ENCODE measurements at regions not wholly inside any gene's neighbourhood (a gene's known extent, or its start where the extent isn't known, plus 50 kb on each side); places are given as distances from the start of the nearest gene placed in this dataset.

GRCh38 chr15:87573039-87573438 is 683.5 kb downstream of the NTRK3 start:
- no peak for TF ChIP-seq CTCF (conservative IDR thresholded peaks at IDR 0.05; ENCODE audit: low read depth, low read length)
- H3K4me3 ChIP-seq (ENCODE audit: low read depth, low read length), result no peak overlapping the region

DNA sequence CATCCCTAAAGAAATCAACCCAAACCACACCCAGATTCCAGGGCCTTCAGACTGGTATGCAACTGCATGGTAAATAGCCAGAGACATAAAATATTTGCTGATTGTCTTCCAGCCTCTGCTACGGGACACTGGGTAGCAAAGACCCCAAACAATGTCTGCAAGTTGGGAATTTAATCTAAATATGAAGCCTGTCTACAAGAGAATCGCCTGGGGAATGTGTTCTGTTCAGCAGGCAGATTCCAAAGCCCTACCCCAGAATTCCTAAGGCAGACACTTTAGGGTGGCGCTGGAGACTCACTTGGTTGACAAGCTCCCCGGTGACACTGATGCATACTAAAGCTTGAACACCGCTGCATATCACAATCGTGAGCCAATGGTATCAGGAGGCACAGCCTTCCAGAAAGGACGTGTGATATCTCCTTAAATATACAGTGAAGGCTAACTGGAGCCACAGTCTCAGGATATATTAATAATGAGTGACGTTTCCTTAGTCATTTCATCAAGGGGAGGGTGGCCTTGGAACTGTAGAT is 684.1 kb downstream of the NTRK3 start:
- no peak for DNase-seq (ENCODE audit: low read depth)
- no peak for TF ChIP-seq CTCF (conservative IDR thresholded peaks at IDR 0.05; ENCODE audit: low read depth, low read length)
- no peak overlapping the region for H3K4me3 ChIP-seq (ENCODE audit: low read depth, low read length)

More at GRCh38 chr15:87573039-87573438, 683.5 kb downstream of the NTRK3 start:
- DNase-seq (ENCODE audit: low read depth), result no peak

- peak overlapping the region; percentile 1 for H3K4me3 ChIP-seq (ENCODE audit: low read depth, low read length)
- DNase-seq (ENCODE audit: low read depth), result no peak
- no peak for TF ChIP-seq CTCF (conservative IDR thresholded peaks at IDR 0.05; ENCODE audit: low read depth, low read length)
Measured at GRCh38 chr15:87570206-87570605, 686.3 kb downstream of the NTRK3 start.

DNA sequence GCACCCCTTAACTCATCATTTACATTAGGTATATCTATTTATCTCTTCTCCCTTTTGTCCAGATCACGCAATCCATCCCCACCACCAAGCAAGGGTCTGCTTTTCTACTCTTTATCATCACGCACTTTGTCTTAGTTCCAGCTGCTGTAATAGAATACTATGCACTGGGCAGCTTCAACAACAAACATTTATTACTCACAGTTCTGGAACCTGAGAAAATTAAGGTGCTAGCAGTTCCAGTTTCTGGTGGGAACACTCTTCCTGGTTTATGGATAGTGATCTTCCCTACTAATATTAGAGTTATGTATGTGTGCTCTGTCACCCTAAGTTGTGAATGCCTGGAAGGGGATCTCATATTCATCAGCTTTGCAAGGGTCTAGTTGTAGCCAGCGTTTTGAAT is 687.0 kb downstream of the NTRK3 start:
- no peak overlapping the region for H3K4me3 ChIP-seq (ENCODE audit: low read depth, low read length)
- no peak for TF ChIP-seq CTCF (conservative IDR thresholded peaks at IDR 0.05; ENCODE audit: low read depth, low read length)
- no peak for DNase-seq (ENCODE audit: low read depth)

DNA sequence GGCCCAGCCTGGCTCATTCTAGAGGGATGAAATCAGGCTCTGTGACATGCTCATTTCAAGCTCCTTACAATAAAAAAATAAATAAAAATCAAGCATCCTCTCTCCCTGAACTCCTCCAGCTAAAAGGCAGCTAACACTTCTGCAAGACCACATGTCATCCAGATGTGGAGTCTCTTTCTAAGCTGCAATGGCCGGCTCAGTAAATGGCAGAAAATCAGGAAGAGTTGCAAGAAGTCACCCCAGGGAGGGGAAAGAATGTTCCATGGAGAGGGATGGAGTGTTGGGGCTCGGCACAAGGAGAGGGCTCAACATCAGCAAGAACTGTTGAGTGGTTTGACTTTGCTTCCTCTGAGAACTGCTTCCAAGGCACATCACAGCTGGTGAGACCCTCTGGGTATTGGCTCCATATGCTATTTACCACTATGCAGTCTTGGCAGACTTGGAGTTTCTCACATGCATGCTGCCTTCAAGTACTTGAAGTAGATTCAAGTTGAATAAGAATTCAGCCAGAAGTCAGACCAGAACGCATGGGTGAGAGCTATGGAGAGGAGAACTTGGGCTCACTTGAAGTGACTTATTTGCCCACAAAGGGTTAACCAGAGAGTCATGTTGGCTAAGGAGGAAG is 689.0 kb downstream of the NTRK3 start:
- no peak for TF ChIP-seq CTCF (conservative IDR thresholded peaks at IDR 0.05; ENCODE audit: low read depth, low read length)
- H3K4me3 ChIP-seq (ENCODE audit: low read depth, low read length), result no peak overlapping the region
- no peak for DNase-seq (ENCODE audit: low read depth)

DNA sequence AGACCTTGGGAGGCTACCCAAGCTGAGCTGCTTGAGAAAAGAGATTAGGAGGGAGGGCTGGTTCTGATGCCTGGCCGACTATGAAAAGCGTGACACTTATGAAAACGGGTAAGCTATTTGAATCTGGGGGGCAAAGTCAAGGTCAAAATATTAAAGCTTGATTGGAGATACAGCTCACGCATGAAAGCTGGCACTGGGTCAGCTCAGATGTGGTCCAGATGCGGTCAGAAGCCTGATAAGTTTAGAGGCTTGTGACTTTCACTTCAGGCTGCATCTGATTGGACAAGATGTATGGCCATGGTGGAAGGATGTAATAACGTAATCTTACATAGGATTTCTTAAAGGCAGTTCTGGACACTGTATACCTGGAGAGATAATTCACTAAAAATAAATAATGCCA is 690.3 kb downstream of the NTRK3 start:
- no peak for TF ChIP-seq CTCF (conservative IDR thresholded peaks at IDR 0.05; ENCODE audit: low read depth, low read length)
- H3K4me3 ChIP-seq (ENCODE audit: low read depth, low read length), result no peak overlapping the region
- no peak for DNase-seq (ENCODE audit: low read depth)

- no peak for TF ChIP-seq CTCF (conservative IDR thresholded peaks at IDR 0.05; ENCODE audit: low read depth, low read length)
- no peak overlapping the region for H3K4me3 ChIP-seq (ENCODE audit: low read depth, low read length)
- DNase-seq (ENCODE audit: low read depth), result no peak
Measured at GRCh38 chr15:87564681-87565080, 691.9 kb downstream of the NTRK3 start.
